ENCODE measurements at regions not wholly inside any gene's neighbourhood (a gene's known extent, or its start where the extent isn't known, plus 50 kb on each side); places are given as distances from the start of the nearest gene placed in this dataset.
"Not testable (repeated sequence)": the region's sequence is repeated elsewhere in the genome, so short reads cannot be mapped to it uniquely, and the experiment has no call there.

GRCh38 chr11:123351375-123351774, 78.7 kb upstream of the GRAMD1B start:
- DNase-seq (ENCODE audit: low read depth, low spot score), result no peak
- H3K4me3 ChIP-seq (ENCODE audit: low read length), result no peak overlapping the region

- DNase-seq (ENCODE audit: low read depth, low spot score), result no peak
- no peak overlapping the region for H3K4me3 ChIP-seq (ENCODE audit: low read length)
Measured at GRCh38 chr11:123349382-123349781, 80.7 kb upstream of the GRAMD1B start.

GRCh38 chr11:123344790-123345357, 85.2 kb upstream of the GRAMD1B start:
- DNase-seq (ENCODE audit: low read depth, low spot score), result no peak
- H3K4me3 ChIP-seq (ENCODE audit: low read length), result no peak overlapping the region

GRCh38 chr11:123344188-123344587, 85.9 kb upstream of the GRAMD1B start:
- H3K4me3 ChIP-seq (ENCODE audit: low read length); DNase-seq (ENCODE audit: low read depth, low spot score): not testable (repeated sequence)

- no peak for DNase-seq (ENCODE audit: low read depth, low spot score)
- no peak overlapping the region for H3K4me3 ChIP-seq (ENCODE audit: low read length)
Measured at GRCh38 chr11:123338997-123339752, 90.9 kb upstream of the GRAMD1B start.

- no peak overlapping the region for H3K4me3 ChIP-seq (ENCODE audit: low read length)
- no peak for DNase-seq (ENCODE audit: low read depth, low spot score)
Measured at GRCh38 chr11:123338266-123338800, 91.7 kb upstream of the GRAMD1B start.

GRCh38 chr11:123334925-123335324, 95.1 kb upstream of the GRAMD1B start:
- no peak for DNase-seq (ENCODE audit: low read depth, low spot score)
- H3K4me3 ChIP-seq (ENCODE audit: low read length), result no peak overlapping the region

- not testable (repeated sequence) for H3K4me3 ChIP-seq (ENCODE audit: low read length); DNase-seq (ENCODE audit: low read depth, low spot score)
Measured at GRCh38 chr11:123332577-123332976, 97.5 kb upstream of the GRAMD1B start.

GRCh38 chr11:123330948-123331347, 99.1 kb upstream of the GRAMD1B start:
- DNase-seq (ENCODE audit: low read depth, low spot score), result no peak
- H3K4me3 ChIP-seq (ENCODE audit: low read length), result no peak overlapping the region

GRCh38 chr11:123330471-123330870, 99.6 kb upstream of the GRAMD1B start:
- no peak overlapping the region for H3K4me3 ChIP-seq (ENCODE audit: low read length)
- DNase-seq (ENCODE audit: low read depth, low spot score), result no peak

- H3K4me3 ChIP-seq (ENCODE audit: low read length), result no peak overlapping the region
- DNase-seq (ENCODE audit: low read depth, low spot score), result no peak
Measured at GRCh38 chr11:123330071-123330470, 100.0 kb upstream of the GRAMD1B start.

- DNase-seq (ENCODE audit: low read depth, low spot score), result no peak
- no peak overlapping the region for H3K4me3 ChIP-seq (ENCODE audit: low read length)
Measured at GRCh38 chr11:123328281-123328867, 101.7 kb upstream of the GRAMD1B start.

GRCh38 chr11:123325533-123325932, 104.5 kb upstream of the GRAMD1B start:
- H3K4me3 ChIP-seq (ENCODE audit: low read length), result no peak overlapping the region
- DNase-seq (ENCODE audit: low read depth, low spot score), result no peak

- no peak for DNase-seq (ENCODE audit: low read depth, low spot score)
Measured at GRCh38 chr11:123323568-123323967, 106.5 kb upstream of the GRAMD1B start.

GRCh38 chr11:123321636-123322035, 108.4 kb upstream of the GRAMD1B start:
- DNase-seq (ENCODE audit: low read depth, low spot score), result no peak
- no peak overlapping the region for H3K4me3 ChIP-seq (ENCODE audit: low read length)

More at GRCh38 chr11:123323568-123323967, 106.5 kb upstream of the GRAMD1B start:
- no peak overlapping the region for H3K4me3 ChIP-seq (ENCODE audit: low read length)

- H3K4me3 ChIP-seq (ENCODE audit: low read length), result no peak overlapping the region
- DNase-seq (ENCODE audit: low read depth, low spot score), result no peak
Measured at GRCh38 chr11:123318623-123319022, 111.4 kb upstream of the GRAMD1B start.

- not testable (repeated sequence) for H3K4me3 ChIP-seq (ENCODE audit: low read length); DNase-seq (ENCODE audit: low read depth, low spot score)
Measured at GRCh38 chr11:123318132-123318531, 111.9 kb upstream of the GRAMD1B start.

- DNase-seq (ENCODE audit: low read depth, low spot score), result no peak
- no peak overlapping the region for H3K4me3 ChIP-seq (ENCODE audit: low read length)
Measured at GRCh38 chr11:123316003-123316402, 114.1 kb upstream of the GRAMD1B start.

- no peak for DNase-seq (ENCODE audit: low read depth, low spot score)
Measured at GRCh38 chr11:123314972-123315371, 115.1 kb upstream of the GRAMD1B start.

GRCh38 chr11:123313262-123313661, 116.8 kb upstream of the GRAMD1B start:
- DNase-seq (ENCODE audit: low read depth, low spot score), result no peak
- H3K4me3 ChIP-seq (ENCODE audit: low read length), result no peak overlapping the region

More at GRCh38 chr11:123314972-123315371, 115.1 kb upstream of the GRAMD1B start:
- H3K4me3 ChIP-seq (ENCODE audit: low read length), result no peak overlapping the region
